Cardiac septum (tissue), 1 donor: ENCODE measurements at regions not wholly inside any gene's neighbourhood (a gene's known extent, or its start where the extent isn't known, plus 50 kb on each side); places are given as distances from the start of the nearest gene placed in this dataset.

Experiments used
- DNase-seq: peaks from one replicate; pipeline ENCODE4 v3.0.0-alpha.2; 2020; ENCODE audit warnings: low spot score
- intact Hi-C: fragments of 100-400 bp; cut with DNase I; formaldehyde crosslinking; loops from one replicate; pipeline ENCODE4 v1.14.0; 2022
- donor health status: DM: no; HTN: no; CAD: no.

GRCh38 chrX:11944501-11944900, 186.5 kb downstream of the MSL3 start:
- DNase-seq = no peak
- intact Hi-C loops = no loop called here

- intact Hi-C loops = no loop called here
These were observed 189.0 kb upstream of the FRMPD4 start for GRCh38 chrX:11949291-11949690.

DNA sequence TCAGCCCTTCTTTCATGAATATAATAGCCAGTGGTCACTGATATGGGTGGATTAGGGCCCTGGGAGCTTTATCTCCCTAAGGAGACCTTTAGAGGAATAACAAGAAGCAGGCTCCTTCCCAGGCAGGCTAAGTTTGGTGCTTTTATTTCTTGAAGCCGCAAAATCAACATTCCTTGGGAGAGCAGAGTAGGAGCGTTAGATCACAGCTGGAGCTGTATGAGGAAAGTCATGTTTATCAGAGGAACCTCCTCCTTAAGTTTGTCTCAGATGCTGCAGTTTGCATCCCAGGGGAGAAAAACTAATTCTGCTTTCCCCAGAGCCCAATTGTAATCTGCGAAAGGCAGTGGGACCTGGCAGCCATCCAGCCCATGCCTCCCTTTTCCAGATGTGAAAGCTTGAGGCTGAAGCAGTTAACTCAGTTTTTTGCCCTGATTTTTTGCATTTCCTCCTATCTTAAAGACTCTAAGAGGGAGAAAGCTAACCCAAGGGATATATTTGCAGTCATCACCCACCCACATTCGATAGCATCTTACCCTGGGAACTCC, 186.0 kb upstream of the FRMPD4 start:
- intact Hi-C loops = no loop called here
- no peak for DNase-seq

More at GRCh38 chrX:11949291-11949690, 189.0 kb upstream of the FRMPD4 start:
- no peak for DNase-seq

DNA sequence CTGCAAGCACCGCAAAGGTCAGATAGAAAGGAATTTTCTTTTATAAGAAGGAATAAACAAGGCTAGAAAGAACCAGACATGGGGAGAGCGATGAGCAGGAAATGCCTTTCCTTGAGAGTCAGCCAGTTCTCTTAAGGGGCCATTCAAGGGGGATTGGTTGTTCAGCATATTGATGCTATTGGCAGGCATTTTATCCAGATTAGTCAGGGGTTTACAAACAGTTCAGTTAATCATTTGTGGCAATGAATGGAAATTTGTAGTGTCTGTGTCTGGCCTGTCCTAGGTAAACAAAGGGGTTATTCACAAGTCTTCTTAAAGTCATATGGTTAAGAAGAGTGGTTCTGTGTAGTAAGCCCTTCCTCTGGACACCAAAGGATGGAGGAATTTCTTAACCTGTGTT, 184.7 kb upstream of the FRMPD4 start:
- DNase-seq = no peak
- intact Hi-C loops = no loop called here

DNA sequence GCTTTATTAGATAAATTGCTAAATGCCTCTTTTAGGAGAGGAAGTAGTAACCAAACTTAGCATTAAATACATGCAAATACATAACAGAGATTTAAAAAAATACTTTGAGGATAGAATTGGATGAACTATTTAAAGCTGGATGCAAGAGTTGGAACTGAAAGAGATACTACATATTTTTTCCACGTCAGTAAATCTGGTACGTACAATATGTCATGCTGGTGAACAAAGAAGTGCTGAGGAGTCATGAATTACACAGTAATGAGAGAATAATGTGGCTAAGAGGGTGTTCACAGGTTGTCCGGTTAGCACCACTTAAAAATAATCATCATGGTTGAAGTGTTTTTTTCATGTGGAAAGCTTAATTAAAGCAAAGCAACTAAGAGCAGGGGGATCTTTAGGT, 184.1 kb upstream of the FRMPD4 start:
- DNase-seq = no peak
- intact Hi-C loops = no loop called here

GRCh38 chrX:11960031-11960430, 178.2 kb upstream of the FRMPD4 start:
- intact Hi-C loops = no loop called here
- DNase-seq = no peak

GRCh38 chrX:11965436-11965835, 172.8 kb upstream of the FRMPD4 start:
- intact Hi-C loops = no loop called here
- DNase-seq = no peak

DNA sequence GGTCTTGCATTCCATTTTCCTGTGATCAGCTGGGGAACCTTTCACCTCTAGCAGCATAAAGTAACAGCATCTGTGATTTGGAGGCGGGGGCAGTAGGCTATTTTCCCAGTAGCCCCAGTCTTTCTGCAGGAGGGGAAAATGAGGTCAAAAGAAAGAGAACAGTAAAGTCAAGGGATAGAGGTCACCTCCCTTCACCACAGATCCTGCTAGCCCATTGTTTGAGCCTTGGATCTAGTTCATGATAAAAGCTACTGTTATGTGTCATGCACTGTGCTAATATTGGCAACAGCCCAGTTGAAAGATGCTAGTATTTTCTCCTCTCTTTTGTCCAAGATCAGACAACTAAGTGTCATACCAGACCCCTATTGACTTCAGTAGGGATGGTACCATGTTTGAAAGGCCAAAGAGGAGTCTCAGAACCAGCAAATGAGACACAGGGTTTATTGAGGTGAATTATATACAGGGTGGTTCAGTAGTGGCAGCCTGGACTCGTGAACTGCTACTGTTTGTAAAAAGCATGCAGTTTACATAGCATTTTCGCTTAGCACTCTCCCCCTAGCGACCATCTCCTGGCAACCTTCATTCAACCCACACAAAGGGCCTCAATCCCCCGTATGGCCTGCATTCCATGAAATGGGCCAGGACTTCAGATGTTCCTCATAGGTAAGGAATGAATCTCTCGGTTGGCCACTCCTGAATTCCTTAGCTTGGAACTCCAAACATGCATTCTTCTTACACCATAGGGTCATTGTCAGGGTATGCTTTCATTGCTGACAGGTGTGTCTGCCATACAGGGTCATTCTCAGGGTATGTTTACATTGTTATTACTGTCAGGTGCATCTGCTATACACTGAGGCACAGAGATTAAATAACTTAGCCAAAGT, 170.0 kb upstream of the FRMPD4 start:
- DNase-seq = no peak
- intact Hi-C loops = no loop called here

- intact Hi-C loops = no loop called here
- DNase-seq = no peak
These were observed 169.3 kb upstream of the FRMPD4 start for GRCh38 chrX:11968991-11969390.

GRCh38 chrX:11970578-11971359, 167.5 kb upstream of the FRMPD4 start:
- intact Hi-C loops = no loop called here
- DNase-seq = no peak

DNA sequence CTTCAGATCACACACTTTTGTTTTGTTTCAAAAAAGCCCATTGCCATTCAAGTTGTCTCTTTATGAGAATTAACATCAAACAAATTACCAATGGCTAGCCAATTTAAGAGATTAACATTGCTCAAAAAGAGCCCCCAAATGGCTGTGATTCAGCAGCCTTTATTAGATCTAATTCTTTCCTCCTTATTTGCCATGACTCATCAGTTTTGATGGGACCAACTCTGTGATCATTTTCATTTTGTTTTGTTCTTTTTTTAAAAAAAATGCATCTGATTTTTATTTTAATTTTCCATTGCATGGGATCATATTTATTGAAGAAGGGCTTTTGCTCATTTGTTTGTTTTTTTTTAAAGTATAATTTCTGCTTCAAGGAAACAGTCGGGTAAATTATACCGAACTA, 161.6 kb upstream of the FRMPD4 start:
- DNase-seq = no peak
- intact Hi-C loops = no loop called here

DNA sequence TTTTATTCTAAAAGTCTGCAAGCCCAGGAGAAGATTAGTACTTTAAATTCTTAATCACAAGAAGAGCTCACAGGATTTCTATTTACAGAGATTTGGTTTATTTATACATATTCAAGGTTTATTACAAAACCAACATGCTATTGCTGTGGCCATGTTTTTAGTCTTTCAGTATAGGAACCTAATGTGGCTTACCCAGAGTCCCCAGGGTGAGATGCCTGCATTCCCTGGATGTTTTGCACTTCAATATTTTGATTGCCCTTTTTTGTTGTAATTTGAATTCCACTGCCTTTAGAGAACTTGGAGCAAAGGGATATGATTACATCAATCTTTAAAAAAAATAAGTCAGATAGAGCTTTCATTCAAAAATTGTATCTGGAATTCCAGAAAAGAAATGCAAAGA, 146.0 kb upstream of the FRMPD4 start:
- intact Hi-C loops = no loop called here
- DNase-seq = no peak

- intact Hi-C loops = no loop called here
- no peak for DNase-seq
These were observed 143.1 kb upstream of the FRMPD4 start for GRCh38 chrX:11995146-11995545.

GRCh38 chrX:11996810-11997209, 141.5 kb upstream of the FRMPD4 start:
- intact Hi-C loops = no loop called here
- DNase-seq = no peak

- intact Hi-C loops = no loop called here
- DNase-seq = no peak
These were observed 139.3 kb upstream of the FRMPD4 start for GRCh38 chrX:11998944-11999343.

GRCh38 chrX:12002876-12003275, 135.4 kb upstream of the FRMPD4 start:
- no peak for DNase-seq
- intact Hi-C loops = no loop called here

- intact Hi-C loops = no loop called here
These were observed 130.4 kb upstream of the FRMPD4 start for GRCh38 chrX:12007881-12008280.

DNA sequence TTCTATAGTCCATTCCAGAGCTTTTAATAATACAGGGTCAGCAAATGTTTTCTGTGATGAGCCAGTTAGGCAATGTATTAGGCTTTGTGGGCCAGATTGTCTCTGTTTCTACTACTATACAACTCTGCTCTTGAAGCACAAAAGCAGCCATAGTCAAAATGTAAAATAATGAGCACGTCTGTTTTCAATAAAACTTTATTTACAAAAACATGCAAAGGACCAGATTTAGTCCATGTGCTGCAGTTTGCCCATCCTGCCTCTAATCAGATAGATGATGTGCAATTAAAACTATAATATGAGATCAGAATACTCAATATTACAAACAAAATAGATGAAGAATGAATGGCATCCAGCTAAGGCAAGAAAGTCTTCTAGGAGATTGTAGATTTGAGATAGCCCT, 127.8 kb upstream of the FRMPD4 start:
- DNase-seq = no peak
- intact Hi-C loops = no loop called here

More at GRCh38 chrX:12007881-12008280, 130.4 kb upstream of the FRMPD4 start:
- no peak for DNase-seq

GRCh38 chrX:12011075-12011474, 127.2 kb upstream of the FRMPD4 start:
- intact Hi-C loops = no loop called here
- no peak for DNase-seq

DNA sequence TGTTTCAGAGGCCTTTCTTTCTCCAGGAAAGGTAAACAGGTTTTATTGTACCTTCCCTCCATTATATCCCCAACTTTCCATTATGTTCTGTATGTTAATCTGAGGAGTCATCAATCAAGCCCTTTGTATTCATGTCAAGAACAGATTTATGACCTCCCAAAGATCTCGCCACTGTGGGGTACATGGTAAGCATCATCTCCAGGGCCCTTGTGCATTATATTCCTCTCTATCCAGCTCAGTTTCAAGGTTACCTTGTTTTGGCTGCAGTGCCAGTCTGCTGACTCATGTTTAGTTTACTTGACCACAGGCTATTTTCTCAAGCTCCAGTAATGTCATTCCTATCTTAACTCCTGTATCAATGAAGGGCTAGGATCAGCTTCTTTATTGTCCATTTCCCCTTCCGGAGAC, 125.1 kb upstream of the FRMPD4 start:
- intact Hi-C loops = no loop called here

DNA sequence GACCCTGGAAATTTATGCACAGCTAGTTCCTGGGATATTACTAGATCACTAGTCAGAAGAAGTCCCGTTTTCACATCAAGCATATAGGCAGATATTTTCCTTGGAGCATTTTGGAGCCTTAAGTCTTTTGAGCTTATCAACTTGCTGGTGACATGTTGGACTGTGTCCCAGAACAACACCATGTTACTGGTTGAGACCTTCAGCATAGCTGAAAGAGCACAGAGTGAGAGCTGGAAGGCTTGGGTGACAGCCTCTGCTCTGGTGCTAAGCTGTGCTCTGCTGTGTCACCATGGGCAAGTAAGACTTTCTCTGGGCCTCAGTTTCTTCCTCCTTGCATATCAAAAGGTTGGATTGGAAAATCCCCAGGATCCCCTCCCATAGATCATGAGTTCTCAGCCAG, 116.6 kb upstream of the FRMPD4 start:
- no peak for DNase-seq
- intact Hi-C loops = no loop called here

More for the DNA sequence above, 125.1 kb upstream of the FRMPD4 start:
- DNase-seq = no peak
